ENCODE measurements at regions not wholly inside any gene's neighbourhood (a gene's known extent, or its start where the extent isn't known, plus 50 kb on each side); places are given as distances from the start of the nearest gene placed in this dataset.
"Not testable (repeated sequence)": the region's sequence is repeated elsewhere in the genome, so short reads cannot be mapped to it uniquely, and the experiment has no call there.

GRCh38 chr4:100868281-100868680, 350.5 kb upstream of the EMCN start:
- not testable (repeated sequence) for ATAC-seq

GRCh38 chr4:100852326-100852725, 334.5 kb upstream of the EMCN start:
- intact Hi-C loops (cut with DNase I), result no loop called here
- ATAC-seq, result no peak
- DNase-seq (ENCODE audit: low spot score), result no peak

More at GRCh38 chr4:100868281-100868680, 350.5 kb upstream of the EMCN start:
- intact Hi-C loops (cut with DNase I); DNase-seq (ENCODE audit: low spot score): not testable (repeated sequence)

DNA sequence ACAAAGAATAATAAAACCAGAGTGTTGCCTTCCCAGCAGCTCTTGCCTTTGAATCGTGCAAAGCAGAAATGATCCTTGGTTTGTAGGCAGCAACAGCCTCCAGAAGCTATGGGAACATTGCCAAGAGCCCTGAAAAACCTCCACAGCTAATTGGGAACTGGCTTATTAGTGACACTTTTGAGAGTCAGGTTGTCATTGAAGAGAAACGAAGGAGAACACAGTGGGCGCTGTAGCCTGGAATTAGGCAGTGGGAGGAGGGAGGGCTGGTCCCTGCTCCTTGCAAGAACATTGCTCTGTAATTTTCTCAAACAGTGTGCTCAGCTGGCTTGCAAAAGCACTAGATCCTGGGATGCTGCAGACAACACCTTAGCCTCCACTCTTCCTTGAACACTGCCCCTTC, 331.5 kb upstream of the EMCN start:
- DNase-seq (ENCODE audit: low spot score), result no peak
- no peak for ATAC-seq
- intact Hi-C loops (cut with DNase I), result no loop called here

- no peak for DNase-seq (ENCODE audit: low spot score)
- intact Hi-C loops (cut with DNase I), result no loop called here
- no peak for ATAC-seq
Measured at GRCh38 chr4:100848841-100849240, 331.0 kb upstream of the EMCN start.

DNA sequence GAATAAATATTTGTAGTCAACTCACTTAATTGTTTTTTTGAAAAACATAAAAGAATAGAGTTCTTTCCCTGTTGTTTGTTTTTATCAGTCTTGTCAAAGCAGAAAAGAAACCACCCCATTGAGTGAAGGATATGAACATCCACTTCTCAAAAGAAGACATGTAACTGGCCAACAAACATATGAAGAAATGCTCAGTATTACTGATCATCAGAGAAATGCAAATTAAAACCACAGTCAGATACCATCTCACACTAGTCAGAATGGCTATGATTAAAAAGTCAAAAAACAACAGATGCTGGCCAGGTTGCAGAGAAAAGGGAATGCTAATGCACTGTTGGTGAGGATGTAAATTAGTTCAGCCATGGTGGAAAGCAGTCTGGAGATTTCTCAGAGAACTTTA, 326.1 kb upstream of the EMCN start:
- intact Hi-C loops (cut with DNase I), result no loop called here
- no peak for DNase-seq (ENCODE audit: low spot score)
- ATAC-seq, result no peak

- intact Hi-C loops (cut with DNase I), result no loop called here
- ATAC-seq (no peak), DNase-seq (ENCODE audit: low spot score) (no peak)
Measured at GRCh38 chr4:100842856-100843255, 325.0 kb upstream of the EMCN start.

GRCh38 chr4:100841911-100842310, 324.1 kb upstream of the EMCN start:
- DNase-seq (ENCODE audit: low spot score) (no peak), ATAC-seq (no peak)
- intact Hi-C loops (cut with DNase I), result no loop called here

DNA sequence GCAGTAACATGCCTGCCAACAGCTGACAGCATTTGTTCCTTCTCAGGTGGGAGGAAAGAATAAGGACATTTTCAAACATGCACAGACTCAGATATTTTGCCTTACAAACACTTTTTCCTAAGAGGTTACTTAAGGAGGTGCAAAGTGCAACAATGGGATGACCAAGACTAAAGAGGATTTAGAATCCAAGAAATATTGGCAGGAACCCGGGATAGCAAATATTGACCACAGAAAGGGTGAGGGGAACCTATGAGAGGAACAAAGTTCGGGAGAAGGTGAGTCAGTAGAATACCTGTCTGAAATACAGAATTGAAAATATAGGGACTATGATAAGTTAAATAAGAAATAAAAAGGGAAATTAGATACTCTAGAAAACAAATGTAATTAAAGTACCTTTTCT, 321.9 kb upstream of the EMCN start:
- no peak for DNase-seq (ENCODE audit: low spot score)
- intact Hi-C loops (cut with DNase I), result no loop called here
- ATAC-seq, result no peak

DNA sequence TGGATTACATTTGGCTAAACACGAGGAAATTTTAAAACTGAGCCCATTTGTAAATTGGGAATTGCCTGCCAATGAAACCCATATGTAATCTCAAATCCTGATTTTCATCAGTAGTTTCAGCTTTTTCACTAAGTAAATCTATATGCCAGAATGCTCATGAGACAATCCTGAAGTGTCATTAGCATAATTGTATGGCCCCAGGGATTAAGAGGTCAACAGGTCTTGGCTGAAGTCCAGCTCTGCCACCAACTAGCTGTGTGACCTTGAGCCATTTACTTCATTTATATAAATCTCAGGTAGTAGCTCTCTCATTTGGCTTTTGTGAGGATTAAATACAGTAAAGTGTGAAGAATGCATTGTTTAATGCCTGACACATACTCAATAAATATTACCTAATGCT, 320.5 kb upstream of the EMCN start:
- intact Hi-C loops (cut with DNase I), result no loop called here
- ATAC-seq, result no peak
- no peak for DNase-seq (ENCODE audit: low spot score)

DNA sequence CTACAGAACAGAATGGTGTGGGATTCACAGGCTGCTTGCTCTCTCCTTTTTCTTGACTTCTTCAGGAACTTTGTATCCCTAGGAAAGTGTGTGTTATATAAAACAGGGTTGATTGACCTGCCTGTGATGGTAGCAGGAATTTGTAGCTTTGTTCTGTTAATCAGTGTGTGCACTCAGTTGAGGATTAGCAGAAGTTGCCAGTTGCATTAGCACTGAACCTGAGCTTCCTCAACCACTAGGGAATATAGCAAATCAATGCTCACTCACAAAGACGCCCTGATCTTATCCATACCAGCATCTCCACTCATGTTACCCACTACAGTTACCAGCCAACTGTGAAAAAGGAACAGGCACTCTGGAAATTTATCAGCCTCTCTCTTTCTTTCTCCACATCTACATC, 319.1 kb upstream of the EMCN start:
- ATAC-seq, result no peak
- no peak for DNase-seq (ENCODE audit: low spot score)
- intact Hi-C loops (cut with DNase I), result no loop called here

DNA sequence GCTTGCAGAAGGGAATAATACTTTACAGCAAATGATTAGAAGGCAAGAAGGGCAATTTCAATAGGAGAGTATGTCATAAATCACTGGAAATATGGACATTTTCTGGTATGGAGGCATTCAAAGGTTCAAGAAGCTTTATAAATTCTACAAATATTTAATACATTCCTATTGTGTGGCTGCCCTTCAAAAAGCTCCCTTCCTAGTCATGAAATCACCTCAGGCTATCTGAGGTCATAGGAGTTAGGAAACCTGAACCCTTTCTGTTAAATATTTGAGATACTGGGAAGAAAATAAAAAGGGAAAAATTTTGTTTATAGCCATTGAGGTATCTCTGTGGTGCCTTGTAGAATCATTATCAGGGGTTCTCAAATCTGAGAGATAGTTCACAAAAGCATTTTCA, 316.8 kb upstream of the EMCN start:
- intact Hi-C loops (cut with DNase I), result no loop called here
- no peak for DNase-seq (ENCODE audit: low spot score)
- no peak for ATAC-seq

- intact Hi-C loops (cut with DNase I), result no loop called here
- ATAC-seq (no peak), DNase-seq (ENCODE audit: low spot score) (no peak)
Measured at GRCh38 chr4:100833906-100834305, 316.1 kb upstream of the EMCN start.

- DNase-seq (ENCODE audit: low spot score) (no peak), ATAC-seq (no peak)
- intact Hi-C loops (cut with DNase I), result no loop called here
Measured at GRCh38 chr4:100828986-100829685, 311.3 kb upstream of the EMCN start.

DNA sequence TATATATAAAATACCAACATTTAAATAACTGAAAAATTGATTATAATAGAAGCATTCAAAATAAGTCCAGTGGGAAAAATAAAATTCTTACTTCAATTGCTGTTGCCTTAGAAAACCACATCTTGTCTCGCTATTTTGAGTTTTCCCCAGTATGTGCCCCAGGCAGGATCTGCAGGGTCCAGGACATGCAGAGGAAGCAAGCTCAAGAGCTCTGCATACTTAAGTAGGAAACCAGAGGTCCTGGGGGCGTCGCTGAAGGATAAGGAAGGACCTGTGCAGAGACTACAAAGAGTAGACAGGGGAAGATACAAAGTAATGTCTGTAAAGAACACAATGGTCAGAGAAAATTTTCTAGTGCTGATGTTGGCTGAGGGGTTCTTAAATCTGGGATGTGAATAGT, 310.5 kb upstream of the EMCN start:
- intact Hi-C loops (cut with DNase I), result no loop called here
- ATAC-seq, result no peak
- no peak for DNase-seq (ENCODE audit: low spot score)

- intact Hi-C loops (cut with DNase I), result no loop called here
- no peak for DNase-seq (ENCODE audit: low spot score)
- ATAC-seq, result no peak
Measured at GRCh38 chr4:100827756-100828155, 309.9 kb upstream of the EMCN start.

DNA sequence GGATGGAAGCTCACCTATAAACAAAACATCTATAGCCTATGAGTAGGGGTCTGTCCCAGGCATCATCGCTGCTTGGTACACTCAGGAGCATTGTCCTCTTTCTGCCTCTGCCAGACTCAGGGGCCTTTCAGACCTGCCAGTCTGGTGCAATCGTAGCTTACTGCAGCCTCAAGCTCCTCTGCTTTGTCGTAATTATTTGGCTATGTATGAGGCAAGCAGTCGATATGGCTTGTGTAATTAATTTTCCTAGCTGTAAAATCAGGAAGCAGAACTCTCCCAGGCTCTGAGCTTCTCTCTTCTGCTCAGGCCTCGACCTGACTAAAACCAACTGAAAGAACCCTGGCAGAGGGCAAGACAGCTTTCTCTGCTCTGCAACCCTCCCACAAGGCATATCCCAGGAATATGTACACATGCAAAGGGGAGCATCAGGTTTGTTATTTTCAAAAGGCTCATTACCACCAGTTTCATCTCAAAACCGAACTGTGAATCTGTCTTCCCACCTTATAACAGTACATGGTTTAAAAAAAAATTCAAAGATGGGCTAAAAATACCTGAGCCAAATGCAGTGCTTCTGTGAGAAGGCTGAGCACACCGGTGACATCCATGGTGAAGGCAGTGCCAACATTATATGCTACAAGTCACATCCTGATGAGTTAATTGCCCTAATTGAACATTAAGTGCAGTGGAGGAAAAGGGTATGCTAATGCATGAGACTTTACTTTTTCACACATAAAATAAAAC, 309.2 kb upstream of the EMCN start:
- intact Hi-C loops (cut with DNase I), result no loop called here
- DNase-seq (ENCODE audit: low spot score) (no peak), ATAC-seq (no peak)

GRCh38 chr4:100826067-100826466, 308.2 kb upstream of the EMCN start:
- intact Hi-C loops (cut with DNase I), result no loop called here
- DNase-seq (ENCODE audit: low spot score) (no peak), ATAC-seq (no peak)

GRCh38 chr4:100823993-100824323, 306.1 kb upstream of the EMCN start:
- no peak for DNase-seq (ENCODE audit: low spot score)
- intact Hi-C loops (cut with DNase I), result no loop called here
- no peak for ATAC-seq

GRCh38 chr4:100823066-100823992, 305.5 kb upstream of the EMCN start:
- no peak for ATAC-seq
- no peak for DNase-seq (ENCODE audit: low spot score)
- intact Hi-C loops (cut with DNase I), result no loop called here

- ATAC-seq (no peak), DNase-seq (ENCODE audit: low spot score) (no peak)
- intact Hi-C loops (cut with DNase I), result no loop called here
Measured at GRCh38 chr4:100820249-100820648, 302.4 kb upstream of the EMCN start.

Data from sciatic nerve (tissue), 2 donors.